ENCODE measurements at regions not wholly inside any gene's neighbourhood (a gene's known extent, or its start where the extent isn't known, plus 50 kb on each side); places are given as distances from the start of the nearest gene placed in this dataset.

DNA sequence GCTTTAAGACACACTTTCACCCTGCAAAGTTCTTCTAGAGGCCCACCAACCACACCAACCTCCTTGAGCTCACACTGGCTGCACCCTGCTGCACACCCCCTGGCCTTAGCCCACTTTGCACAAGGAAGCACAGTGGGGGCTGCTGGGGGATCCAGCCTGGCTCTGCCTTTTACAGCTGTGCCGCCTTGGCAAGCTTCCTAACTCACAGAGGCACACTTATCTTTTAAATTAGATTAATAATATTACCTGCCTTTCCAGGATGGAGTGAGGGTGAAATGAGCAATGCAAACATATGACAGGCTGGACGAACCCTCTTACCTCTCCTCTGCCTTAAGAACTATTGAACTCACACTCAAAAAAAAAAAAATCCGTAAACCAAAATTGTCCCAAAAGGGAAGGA lies 715.8 kb upstream of the ID2 start:
- H3K27ac ChIP-seq (ENCODE audit: extremely low read depth, low read depth, low read length): no peak overlapping the region
- intact Hi-C loops (cut with micrococcal nuclease) (no loop called here), in situ Hi-C loops (cut with MboI) (no loop called here)
- H3K4me3 ChIP-seq: no peak overlapping the region
- no peak for DNase-seq (ENCODE audit: extremely low read depth in 1 of 4, low spot score in 3 of 4)
- no peak overlapping the region for H3K9ac ChIP-seq (ENCODE audit: insufficient read depth in 1 of 2, low read depth in 2 of 2, low read length in 2 of 2)
- no peak for ATAC-seq
- TF ChIP-seq FOXP1 (CRISPR knock-in tag; IDR thresholded peaks at IDR 0.05) (no peak), TBP (optimal IDR thresholded peaks at IDR 0.05; ENCODE audit: low read depth, low read length) (no peak), MBD1 (CRISPR knock-in tag; IDR thresholded peaks at IDR 0.05) (no peak)
- TF ChIP-seq, protein P1, sequence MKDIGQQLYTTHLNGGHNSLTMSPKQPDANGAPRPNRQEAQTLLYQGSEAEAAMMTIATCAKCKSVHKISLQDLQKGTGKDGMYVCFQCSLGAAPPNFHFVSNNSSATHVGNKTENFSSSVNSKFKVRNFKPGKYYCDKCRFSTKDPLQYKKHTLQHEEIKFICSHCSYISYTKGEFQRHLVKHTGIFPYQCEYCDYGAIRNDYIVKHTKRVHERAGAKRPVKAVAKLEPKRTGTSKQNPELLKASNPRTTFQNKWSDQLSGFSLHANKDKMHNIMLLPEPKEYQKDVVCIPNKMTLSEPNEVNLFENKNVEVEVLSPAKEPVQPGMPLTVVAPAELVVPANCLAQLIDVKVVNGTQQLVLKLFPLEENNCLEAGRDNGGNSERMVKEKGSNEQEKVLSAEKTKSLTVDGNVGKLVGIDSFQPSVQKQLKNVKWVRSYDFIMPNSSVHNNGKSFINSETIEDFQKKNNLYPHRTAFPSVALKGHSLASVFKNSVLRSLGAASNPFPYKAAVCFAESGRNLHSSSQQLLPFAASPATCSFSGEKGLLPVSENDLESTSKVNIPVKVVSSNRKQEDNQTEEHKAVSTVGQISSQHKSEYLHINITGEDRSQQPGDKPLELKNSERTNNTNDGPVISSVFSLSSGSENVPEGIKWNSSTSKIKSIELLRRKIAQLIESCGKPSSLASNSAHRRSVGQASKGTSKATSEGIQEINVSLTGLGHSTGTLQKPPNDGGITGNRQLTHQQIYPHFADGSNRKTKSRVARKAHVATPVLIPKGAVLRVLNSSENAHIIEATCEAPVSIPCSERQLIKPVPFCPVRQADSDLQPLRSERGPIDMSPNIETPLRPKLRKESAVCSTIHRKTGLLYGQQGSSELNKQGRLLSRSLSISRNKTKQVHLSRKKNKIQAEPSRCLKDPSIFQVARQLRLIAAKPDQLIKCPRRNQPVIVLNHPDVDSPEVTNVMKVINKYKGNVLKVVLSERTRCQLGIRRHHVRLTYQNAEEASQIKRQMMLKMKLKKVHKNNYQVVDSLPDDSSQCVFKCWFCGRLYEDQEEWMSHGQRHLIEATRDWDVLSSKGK (CRISPR knock-in tag; IDR thresholded peaks at IDR 0.05): no peak
- ChIA-PET POLR2A (no interaction called here), CTCF (ENCODE audit: low intra/inter-chr PET ratio) (no interaction called here)
- FAIRE-seq: no peak
- H3K4me2 ChIP-seq (ENCODE audit: insufficient read depth, low read length): no peak overlapping the region
- no peaks in the 10 kb centered on the region for H3K79me2 ChIP-seq (ENCODE audit: control insufficient read depth, insufficient read depth, low read length)
- no peaks in the 10 kb centered on the region for H3K9me1 ChIP-seq (ENCODE audit: control insufficient read depth, insufficient read depth, low read length)
- peaks cover 15 to 50% of the 10 kb centered on the region in 2 experiments for H3K27me3 ChIP-seq (ENCODE audit: control insufficient read depth in 2 of 2, insufficient read depth in 2 of 2, low read length in 2 of 2)
- no peaks in the 10 kb centered on the region for H3K36me3 ChIP-seq (ENCODE audit: control insufficient read depth, insufficient read depth, low read length)
- no peaks in the 10 kb centered on the region for H4K20me1 ChIP-seq (replicated peaks; ENCODE audit: control insufficient read depth, insufficient read depth, low read length)
- H3K4me1 ChIP-seq (replicated peaks in 1 of 2; ENCODE audit: control insufficient read depth in 2 of 2, insufficient read depth in 2 of 2, low read length in 2 of 2): no peaks in the 10 kb centered on the region
- 0% methylated on average over 2 of the region's 3 CpGs for WGBS (ENCODE audit: insufficient coverage, low coverage, missing lambda C conversion rate)
- no peak overlapping the region for H2AFZ ChIP-seq (ENCODE audit: low read depth, low read length)
- BruUV-seq (replicated peaks): no TSS peak
- H3K9me3 ChIP-seq (replicated peaks; ENCODE audit: control insufficient read depth, insufficient read depth, low read depth, low read length): no peaks in the 10 kb centered on the region

Data from K562 (cell line).